H9 (cell line): ENCODE measurements at regions not wholly inside any gene's neighbourhood (a gene's known extent, or its start where the extent isn't known, plus 50 kb on each side); places are given as distances from the start of the nearest gene placed in this dataset.

Experiments
- DNase-seq: peaks from one replicate; pipeline ENCODE4 v3.0.0-alpha.2; 2017
- H2AFZ ChIP-seq: one replicate; pipeline ENCODE4 v1.6.1; 2013; ENCODE audit warnings: mild to moderate bottlenecking, low read length, control low read depth, moderate library complexity
- H2AK5ac ChIP-seq: 2 replicates; pipeline ENCODE4 v1.6.1; 2013; ENCODE audit warnings: low read length, control low read depth, mixed read lengths; ENCODE audit not compliant: insufficient read length
- H2BK120ac ChIP-seq: one replicate; pipeline ENCODE4 v1.6.1; 2013; ENCODE audit warnings: low read depth, mild to moderate bottlenecking, low read length, control low read depth, inconsistent platforms; ENCODE audit not compliant: poor library complexity, severe bottlenecking
- H2BK12ac ChIP-seq: 2 replicates; pipeline ENCODE4 v1.6.1; 2013; ENCODE audit warnings: low read length, control low read depth, mixed read lengths, low read depth; ENCODE audit not compliant: insufficient read length
- H2BK15ac ChIP-seq: 2 replicates; pipeline ENCODE4 v1.6.1; 2013; ENCODE audit warnings: low read depth, low read length, control low read depth
- H2BK20ac ChIP-seq: one replicate; pipeline ENCODE4 v1.6.1; 2013; ENCODE audit warnings: low read depth, mild to moderate bottlenecking, low read length, control low read depth, inconsistent platforms; ENCODE audit not compliant: poor library complexity, severe bottlenecking
- H2BK5ac ChIP-seq: 2 replicates; pipeline ENCODE4 v1.6.1; 2013; ENCODE audit warnings: low read length, control low read depth, mixed read lengths; ENCODE audit not compliant: insufficient read length
- H3K14ac ChIP-seq: 2 replicates; pipeline ENCODE4 v1.6.1; 2013; ENCODE audit warnings: low read length, control low read depth; ENCODE audit not compliant: insufficient read depth
- H3K18ac ChIP-seq: 2 replicates; pipeline ENCODE4 v1.6.1; 2013; ENCODE audit warnings: low read depth, mild to moderate bottlenecking, mixed read lengths, low read length, control low read depth; ENCODE audit not compliant: insufficient read length
- H3K23ac ChIP-seq: 2 replicates; pipeline ENCODE4 v1.6.1; 2013; ENCODE audit warnings: low read length, control low read depth, mixed read lengths, low read depth; ENCODE audit not compliant: insufficient read length
- H3K23me2 ChIP-seq: 2 replicates; pipeline ENCODE4 v1.6.1; 2013; ENCODE audit warnings: low read depth, mild to moderate bottlenecking, mixed read lengths, low read length, control low read depth; ENCODE audit not compliant: insufficient read length, poor library complexity, severe bottlenecking
- H3K27ac ChIP-seq: 2 replicates; pipeline ENCODE4 v1.5.1; 2013; ENCODE audit warnings: low read length, control low read depth, mixed read lengths, low read depth; ENCODE audit not compliant: insufficient read length
- H3K27me3 ChIP-seq: 2 replicates; pipeline ENCODE4 v1.6.1; 2013; ENCODE audit warnings: low read length, control low read depth, inconsistent platforms; ENCODE audit not compliant: insufficient read depth
- H3K4ac ChIP-seq: 2 replicates; pipeline ENCODE4 v1.6.1; 2013; ENCODE audit warnings: low read depth, mild to moderate bottlenecking, control low read depth, inconsistent platforms, low read length, moderate library complexity
- H3K4me1 ChIP-seq: 2 replicates; pipeline ENCODE4 v1.6.1; 2013; ENCODE audit warnings: low read length, control low read depth, inconsistent platforms; ENCODE audit not compliant: insufficient read depth
- H3K4me2 ChIP-seq: 2 replicates; pipeline ENCODE4 v1.6.1; 2013; ENCODE audit warnings: low read length, control low read depth, mixed read lengths; ENCODE audit not compliant: insufficient read length, insufficient read depth
- H3K56ac ChIP-seq: 2 replicates; pipeline ENCODE4 v1.6.1; 2013; ENCODE audit warnings: low read depth, mild to moderate bottlenecking, mixed read lengths, low read length, control low read depth; ENCODE audit not compliant: insufficient read length
- H3K79me1 ChIP-seq: 2 replicates; pipeline ENCODE4 v1.6.1; 2013; ENCODE audit warnings: low read depth, mild to moderate bottlenecking, moderate library complexity, low read length, control low read depth, inconsistent platforms; ENCODE audit not compliant: insufficient read depth, poor library complexity, severe bottlenecking
- H3K79me2 ChIP-seq: 2 replicates; pipeline ENCODE4 v1.6.1; 2013; ENCODE audit warnings: low read length, control low read depth, inconsistent platforms; ENCODE audit not compliant: insufficient read depth
- H3K9ac ChIP-seq: 2 replicates; pipeline ENCODE4 v1.6.1; 2013; ENCODE audit warnings: low read length, control low read depth, mixed read lengths; ENCODE audit not compliant: insufficient read length; ENCODE audit errors: extremely low read depth
- H3K9me3 ChIP-seq: one replicate; pipeline ENCODE4 v1.6.1; 2013; ENCODE audit warnings: low read depth, low read length, inconsistent platforms; ENCODE audit not compliant: control insufficient read depth
- H3T11ph ChIP-seq: one replicate; pipeline ENCODE4 v1.6.1; 2013; ENCODE audit warnings: mild to moderate bottlenecking, low read length, control low read depth, inconsistent platforms
- H4K20me1 ChIP-seq: one replicate; pipeline ENCODE4 v1.6.1; 2013; ENCODE audit not compliant: control insufficient read depth, insufficient read length, insufficient read depth
- H4K5ac ChIP-seq: 2 replicates; pipeline ENCODE4 v1.6.1; 2013; ENCODE audit warnings: low read depth, mild to moderate bottlenecking, mixed read lengths, low read length, control low read depth; ENCODE audit not compliant: insufficient read length
- H4K8ac ChIP-seq: replicated peaks from 2 replicates; pipeline ENCODE4 v1.6.1; 2013; ENCODE audit warnings: low read length, control low read depth, mixed read lengths, low read depth; ENCODE audit not compliant: insufficient read length
- H4K91ac ChIP-seq: 2 replicates; pipeline ENCODE4 v1.6.1; 2013; ENCODE audit warnings: low read depth, mild to moderate bottlenecking, moderate library complexity, mixed read lengths, low read length, control low read depth; ENCODE audit not compliant: insufficient read length
- H3K27ac Mint-ChIP-seq, 3 experiments: 2 replicates in 2 of 3; 3 replicates in 1 of 3; pipeline ENCODE4 v1.8.0; 2020 to 2021; ENCODE audit warnings: mixed read lengths in 3 of 3, mild to moderate bottlenecking in 1 of 3, moderate library complexity in 1 of 3
- H3K27me3 Mint-ChIP-seq: 2 replicates; pipeline ENCODE4 v1.8.0; 2021; ENCODE audit warnings: low read depth, mild to moderate bottlenecking, moderate library complexity, mixed read lengths
- H3K36me3 Mint-ChIP-seq, 3 experiments: 2 replicates in 2 of 3; 3 replicates in 1 of 3; pipeline ENCODE4 v1.8.0; 2020 to 2021; ENCODE audit warnings: low read depth in 3 of 3, mixed read lengths in 3 of 3; ENCODE audit not compliant: insufficient read depth in 1 of 3
- H3K4me1 Mint-ChIP-seq, 2 experiments: 2 replicates each; pipeline ENCODE4 v1.8.0; 2020; ENCODE audit warnings: mixed read lengths in 2 of 2
- H3K4me3 Mint-ChIP-seq, 2 experiments: 2 replicates in 1 of 2; 3 replicates in 1 of 2; pipeline ENCODE4 v1.8.0; 2020 to 2021; ENCODE audit warnings: mild to moderate bottlenecking in 2 of 2, mixed read lengths in 2 of 2, moderate library complexity in 1 of 2
- H3K9me3 Mint-ChIP-seq, 2 experiments: 2 replicates in 1 of 2; 3 replicates in 1 of 2; pipeline ENCODE4 v1.8.0; 2020; ENCODE audit warnings: mild to moderate bottlenecking in 2 of 2, mixed read lengths in 2 of 2, moderate library complexity in 1 of 2
- WGBS: extraction: QIAGEN DNeasy Blood & Tissue Kit; methylation state at CpG from one replicate; pipeline ENCODE4 v1.1.7; 2013; ENCODE audit warnings: missing lambda C conversion rate, low lambda C conversion rate, mixed read lengths; ENCODE audit not compliant: insufficient read length; ENCODE audit errors: extremely low coverage; 5-methylcytosine and 5-hydroxymethylcytosine counted together
- TF ChIP-seq, protein P1 (sequence below): fragments of 200-600 bp; sonication (generic); conservative IDR thresholded peaks from 3 replicates; pipeline ENCODE4 v1.8.0; 2021; ENCODE audit warnings: antibody characterized with exemption, mild to moderate bottlenecking

DNA sequence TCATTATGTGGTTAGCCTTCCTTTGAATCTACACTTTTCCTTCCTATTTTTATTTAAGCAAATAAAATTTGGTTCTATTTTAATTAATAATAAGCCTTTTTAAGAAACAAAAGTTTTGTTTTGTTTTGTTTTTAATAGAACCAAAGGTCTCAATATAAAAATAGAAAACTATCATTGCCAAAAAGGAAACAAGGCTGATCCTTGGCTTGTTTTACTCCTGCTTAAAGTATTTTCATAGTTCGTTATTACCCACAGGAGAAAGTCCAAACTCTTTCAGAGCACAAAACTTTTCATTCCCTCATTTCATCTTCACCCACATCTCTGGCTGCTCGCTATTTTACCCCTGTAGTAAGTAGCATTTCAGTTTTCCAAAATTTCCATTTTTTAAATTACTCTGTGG, 374.8 kb downstream of the SEMA3D start:
- Histone ChIP-seq H2BK120ac (no peak overlapping the region), H3K27me3 (no peaks in the 10 kb centered on the region), H3K14ac (no peak overlapping the region), H3K27ac (no peak overlapping the region), H4K91ac (no peak overlapping the region), H3K9ac (no peak overlapping the region), H3K4ac (no peak overlapping the region), H4K20me1 (no peaks in the 10 kb centered on the region), H3K23me2 (no peaks in the 10 kb centered on the region), H3T11ph (no peak overlapping the region), H2BK15ac (no peak overlapping the region), H3K23ac (no peak overlapping the region), H3K79me2 (no peaks in the 10 kb centered on the region), H3K4me2 (no peak overlapping the region), H4K5ac (no peak overlapping the region), H3K18ac (no peak overlapping the region), H2BK20ac (no peak overlapping the region), H4K8ac (no peak overlapping the region), H3K56ac (no peak overlapping the region), H2BK5ac (no peak overlapping the region), H2BK12ac (no peak overlapping the region), H3K79me1 (no peaks in the 10 kb centered on the region), H2AK5ac (no peak overlapping the region), H3K4me1 (no peaks in the 10 kb centered on the region), H3K9me3 (no peaks in the 10 kb centered on the region), H2AFZ (no peak overlapping the region)
- no CpG with 5 or more reads among the region's 2 CpGs for WGBS
- Mint-ChIP-seq H3K27ac (no peak overlapping the region), H3K36me3 (no peaks in the 10 kb centered on the region), H3K4me1 (no peaks in the 10 kb centered on the region), H3K4me3 (no peak overlapping the region), H3K27me3 (no peaks in the 10 kb centered on the region), H3K9me3 (no peaks in the 10 kb centered on the region)
- TF ChIP-seq, protein P1, sequence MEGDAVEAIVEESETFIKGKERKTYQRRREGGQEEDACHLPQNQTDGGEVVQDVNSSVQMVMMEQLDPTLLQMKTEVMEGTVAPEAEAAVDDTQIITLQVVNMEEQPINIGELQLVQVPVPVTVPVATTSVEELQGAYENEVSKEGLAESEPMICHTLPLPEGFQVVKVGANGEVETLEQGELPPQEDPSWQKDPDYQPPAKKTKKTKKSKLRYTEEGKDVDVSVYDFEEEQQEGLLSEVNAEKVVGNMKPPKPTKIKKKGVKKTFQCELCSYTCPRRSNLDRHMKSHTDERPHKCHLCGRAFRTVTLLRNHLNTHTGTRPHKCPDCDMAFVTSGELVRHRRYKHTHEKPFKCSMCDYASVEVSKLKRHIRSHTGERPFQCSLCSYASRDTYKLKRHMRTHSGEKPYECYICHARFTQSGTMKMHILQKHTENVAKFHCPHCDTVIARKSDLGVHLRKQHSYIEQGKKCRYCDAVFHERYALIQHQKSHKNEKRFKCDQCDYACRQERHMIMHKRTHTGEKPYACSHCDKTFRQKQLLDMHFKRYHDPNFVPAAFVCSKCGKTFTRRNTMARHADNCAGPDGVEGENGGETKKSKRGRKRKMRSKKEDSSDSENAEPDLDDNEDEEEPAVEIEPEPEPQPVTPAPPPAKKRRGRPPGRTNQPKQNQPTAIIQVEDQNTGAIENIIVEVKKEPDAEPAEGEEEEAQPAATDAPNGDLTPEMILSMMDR, result no peak
- DNase-seq, result no peak
